ENCODE measurements at regions not wholly inside any gene's neighbourhood (a gene's known extent, or its start where the extent isn't known, plus 50 kb on each side); places are given as distances from the start of the nearest gene placed in this dataset.

DNA sequence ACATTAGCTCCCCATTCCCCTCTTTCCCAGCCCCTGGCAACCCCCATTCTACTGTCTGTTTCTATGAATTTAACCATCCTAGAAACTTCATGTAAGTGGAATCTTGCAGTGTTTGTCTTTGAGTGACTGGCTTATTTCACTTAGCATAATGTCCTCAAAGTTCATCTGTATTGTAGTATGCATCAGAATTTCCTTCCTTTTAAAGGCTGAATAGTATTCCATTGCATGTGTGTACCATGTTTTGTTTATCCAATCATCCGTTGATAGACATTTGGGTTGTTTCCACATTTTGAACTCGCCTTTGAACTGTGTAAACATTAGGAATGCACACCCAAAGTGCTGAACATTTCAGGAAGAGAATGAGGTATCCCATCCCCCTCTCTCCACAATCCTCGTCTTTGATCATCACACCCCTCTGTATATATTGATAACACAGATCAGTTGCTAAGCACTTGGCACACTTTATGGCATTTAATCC is 56.4 kb upstream of the PLAC1 start:
- TF ChIP-seq CREB1 (IDR thresholded peaks at IDR 0.05) = no peak
- TF ChIP-seq, protein P1, sequence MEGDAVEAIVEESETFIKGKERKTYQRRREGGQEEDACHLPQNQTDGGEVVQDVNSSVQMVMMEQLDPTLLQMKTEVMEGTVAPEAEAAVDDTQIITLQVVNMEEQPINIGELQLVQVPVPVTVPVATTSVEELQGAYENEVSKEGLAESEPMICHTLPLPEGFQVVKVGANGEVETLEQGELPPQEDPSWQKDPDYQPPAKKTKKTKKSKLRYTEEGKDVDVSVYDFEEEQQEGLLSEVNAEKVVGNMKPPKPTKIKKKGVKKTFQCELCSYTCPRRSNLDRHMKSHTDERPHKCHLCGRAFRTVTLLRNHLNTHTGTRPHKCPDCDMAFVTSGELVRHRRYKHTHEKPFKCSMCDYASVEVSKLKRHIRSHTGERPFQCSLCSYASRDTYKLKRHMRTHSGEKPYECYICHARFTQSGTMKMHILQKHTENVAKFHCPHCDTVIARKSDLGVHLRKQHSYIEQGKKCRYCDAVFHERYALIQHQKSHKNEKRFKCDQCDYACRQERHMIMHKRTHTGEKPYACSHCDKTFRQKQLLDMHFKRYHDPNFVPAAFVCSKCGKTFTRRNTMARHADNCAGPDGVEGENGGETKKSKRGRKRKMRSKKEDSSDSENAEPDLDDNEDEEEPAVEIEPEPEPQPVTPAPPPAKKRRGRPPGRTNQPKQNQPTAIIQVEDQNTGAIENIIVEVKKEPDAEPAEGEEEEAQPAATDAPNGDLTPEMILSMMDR (IDR thresholded peaks at IDR 0.05; ENCODE audit: control extremely low read depth in 1 of 3, insufficient read depth in 1 of 3, low read depth in 1 of 3, low read length in 3 of 3) = no peak

Data from H1 (cell line).